H9 (cell line): ENCODE measurements at regions not wholly inside any gene's neighbourhood (a gene's known extent, or its start where the extent isn't known, plus 50 kb on each side); places are given as distances from the start of the nearest gene placed in this dataset.

Source experiments
- DNase-seq: peaks from one replicate; pipeline ENCODE4 v3.0.0-alpha.2; 2017
- H2AFZ ChIP-seq: one replicate; pipeline ENCODE4 v1.6.1; 2013; ENCODE audit warnings: mild to moderate bottlenecking, low read length, control low read depth, moderate library complexity
- H2AK5ac ChIP-seq: 2 replicates; pipeline ENCODE4 v1.6.1; 2013; ENCODE audit warnings: low read length, control low read depth, mixed read lengths; ENCODE audit not compliant: insufficient read length
- H2BK120ac ChIP-seq: one replicate; pipeline ENCODE4 v1.6.1; 2013; ENCODE audit warnings: low read depth, mild to moderate bottlenecking, low read length, control low read depth, inconsistent platforms; ENCODE audit not compliant: poor library complexity, severe bottlenecking
- H2BK12ac ChIP-seq: 2 replicates; pipeline ENCODE4 v1.6.1; 2013; ENCODE audit warnings: low read length, control low read depth, mixed read lengths, low read depth; ENCODE audit not compliant: insufficient read length
- H2BK15ac ChIP-seq: 2 replicates; pipeline ENCODE4 v1.6.1; 2013; ENCODE audit warnings: low read depth, low read length, control low read depth
- H2BK20ac ChIP-seq: one replicate; pipeline ENCODE4 v1.6.1; 2013; ENCODE audit warnings: low read depth, mild to moderate bottlenecking, low read length, control low read depth, inconsistent platforms; ENCODE audit not compliant: poor library complexity, severe bottlenecking
- H2BK5ac ChIP-seq: 2 replicates; pipeline ENCODE4 v1.6.1; 2013; ENCODE audit warnings: low read length, control low read depth, mixed read lengths; ENCODE audit not compliant: insufficient read length
- H3K14ac ChIP-seq: 2 replicates; pipeline ENCODE4 v1.6.1; 2013; ENCODE audit warnings: low read length, control low read depth; ENCODE audit not compliant: insufficient read depth
- H3K18ac ChIP-seq: 2 replicates; pipeline ENCODE4 v1.6.1; 2013; ENCODE audit warnings: low read depth, mild to moderate bottlenecking, mixed read lengths, low read length, control low read depth; ENCODE audit not compliant: insufficient read length
- H3K23ac ChIP-seq: 2 replicates; pipeline ENCODE4 v1.6.1; 2013; ENCODE audit warnings: low read length, control low read depth, mixed read lengths, low read depth; ENCODE audit not compliant: insufficient read length
- H3K23me2 ChIP-seq: 2 replicates; pipeline ENCODE4 v1.6.1; 2013; ENCODE audit warnings: low read depth, mild to moderate bottlenecking, mixed read lengths, low read length, control low read depth; ENCODE audit not compliant: insufficient read length, poor library complexity, severe bottlenecking
- H3K27ac ChIP-seq: 2 replicates; pipeline ENCODE4 v1.5.1; 2013; ENCODE audit warnings: low read length, control low read depth, mixed read lengths, low read depth; ENCODE audit not compliant: insufficient read length
- H3K27me3 ChIP-seq: 2 replicates; pipeline ENCODE4 v1.6.1; 2013; ENCODE audit warnings: low read length, control low read depth, inconsistent platforms; ENCODE audit not compliant: insufficient read depth
- H3K4ac ChIP-seq: 2 replicates; pipeline ENCODE4 v1.6.1; 2013; ENCODE audit warnings: low read depth, mild to moderate bottlenecking, control low read depth, inconsistent platforms, low read length, moderate library complexity
- H3K4me1 ChIP-seq: 2 replicates; pipeline ENCODE4 v1.6.1; 2013; ENCODE audit warnings: low read length, control low read depth, inconsistent platforms; ENCODE audit not compliant: insufficient read depth
- H3K4me2 ChIP-seq: 2 replicates; pipeline ENCODE4 v1.6.1; 2013; ENCODE audit warnings: low read length, control low read depth, mixed read lengths; ENCODE audit not compliant: insufficient read length, insufficient read depth
- H3K56ac ChIP-seq: 2 replicates; pipeline ENCODE4 v1.6.1; 2013; ENCODE audit warnings: low read depth, mild to moderate bottlenecking, mixed read lengths, low read length, control low read depth; ENCODE audit not compliant: insufficient read length
- H3K79me1 ChIP-seq: 2 replicates; pipeline ENCODE4 v1.6.1; 2013; ENCODE audit warnings: low read depth, mild to moderate bottlenecking, moderate library complexity, low read length, control low read depth, inconsistent platforms; ENCODE audit not compliant: insufficient read depth, poor library complexity, severe bottlenecking
- H3K79me2 ChIP-seq: 2 replicates; pipeline ENCODE4 v1.6.1; 2013; ENCODE audit warnings: low read length, control low read depth, inconsistent platforms; ENCODE audit not compliant: insufficient read depth
- H3K9ac ChIP-seq: 2 replicates; pipeline ENCODE4 v1.6.1; 2013; ENCODE audit warnings: low read length, control low read depth, mixed read lengths; ENCODE audit not compliant: insufficient read length; ENCODE audit errors: extremely low read depth
- H3K9me3 ChIP-seq: one replicate; pipeline ENCODE4 v1.6.1; 2013; ENCODE audit warnings: low read depth, low read length, inconsistent platforms; ENCODE audit not compliant: control insufficient read depth
- H3T11ph ChIP-seq: one replicate; pipeline ENCODE4 v1.6.1; 2013; ENCODE audit warnings: mild to moderate bottlenecking, low read length, control low read depth, inconsistent platforms
- H4K20me1 ChIP-seq: one replicate; pipeline ENCODE4 v1.6.1; 2013; ENCODE audit not compliant: control insufficient read depth, insufficient read length, insufficient read depth
- H4K5ac ChIP-seq: 2 replicates; pipeline ENCODE4 v1.6.1; 2013; ENCODE audit warnings: low read depth, mild to moderate bottlenecking, mixed read lengths, low read length, control low read depth; ENCODE audit not compliant: insufficient read length
- H4K8ac ChIP-seq: replicated peaks from 2 replicates; pipeline ENCODE4 v1.6.1; 2013; ENCODE audit warnings: low read length, control low read depth, mixed read lengths, low read depth; ENCODE audit not compliant: insufficient read length
- H4K91ac ChIP-seq: 2 replicates; pipeline ENCODE4 v1.6.1; 2013; ENCODE audit warnings: low read depth, mild to moderate bottlenecking, moderate library complexity, mixed read lengths, low read length, control low read depth; ENCODE audit not compliant: insufficient read length
- H3K27ac Mint-ChIP-seq, 3 experiments: 2 replicates in 2 of 3; 3 replicates in 1 of 3; pipeline ENCODE4 v1.8.0; 2020 to 2021; ENCODE audit warnings: mixed read lengths in 3 of 3, mild to moderate bottlenecking in 1 of 3, moderate library complexity in 1 of 3
- H3K27me3 Mint-ChIP-seq: 2 replicates; pipeline ENCODE4 v1.8.0; 2021; ENCODE audit warnings: low read depth, mild to moderate bottlenecking, moderate library complexity, mixed read lengths
- H3K36me3 Mint-ChIP-seq, 3 experiments: 2 replicates in 2 of 3; 3 replicates in 1 of 3; pipeline ENCODE4 v1.8.0; 2020 to 2021; ENCODE audit warnings: low read depth in 3 of 3, mixed read lengths in 3 of 3; ENCODE audit not compliant: insufficient read depth in 1 of 3
- H3K4me1 Mint-ChIP-seq, 2 experiments: 2 replicates each; pipeline ENCODE4 v1.8.0; 2020; ENCODE audit warnings: mixed read lengths in 2 of 2
- H3K4me3 Mint-ChIP-seq, 2 experiments: 2 replicates in 1 of 2; 3 replicates in 1 of 2; pipeline ENCODE4 v1.8.0; 2020 to 2021; ENCODE audit warnings: mild to moderate bottlenecking in 2 of 2, mixed read lengths in 2 of 2, moderate library complexity in 1 of 2
- H3K9me3 Mint-ChIP-seq, 2 experiments: 2 replicates in 1 of 2; 3 replicates in 1 of 2; pipeline ENCODE4 v1.8.0; 2020; ENCODE audit warnings: mild to moderate bottlenecking in 2 of 2, mixed read lengths in 2 of 2, moderate library complexity in 1 of 2
- CTCF ChIP-seq: fragments of 200-600 bp; sonication (generic); conservative IDR thresholded peaks from 3 replicates; pipeline ENCODE4 v1.8.0; 2021; ENCODE audit warnings: antibody characterized with exemption, mild to moderate bottlenecking
- WGBS: extraction: QIAGEN DNeasy Blood & Tissue Kit; methylation state at CpG from one replicate; pipeline ENCODE4 v1.1.7; 2013; ENCODE audit warnings: missing lambda C conversion rate, low lambda C conversion rate, mixed read lengths; ENCODE audit not compliant: insufficient read length; ENCODE audit errors: extremely low coverage; 5-methylcytosine and 5-hydroxymethylcytosine counted together

- no peak overlapping the region for H4K8ac ChIP-seq
- no peak overlapping the region for H3K14ac ChIP-seq
- no peak overlapping the region for H2BK120ac ChIP-seq
- Mint-ChIP-seq H3K9me3 (no peaks in the 10 kb centered on the region), H3K4me1 (no peaks in the 10 kb centered on the region), H3K27me3 (no peaks in the 10 kb centered on the region), H3K27ac (no peak overlapping the region), H3K4me3 (no peak overlapping the region), H3K36me3 (no peaks in the 10 kb centered on the region)
- H4K20me1 ChIP-seq, result no peaks in the 10 kb centered on the region
- H2BK15ac ChIP-seq, result no peak overlapping the region
- no peak overlapping the region for H2BK5ac ChIP-seq
- no peaks in the 10 kb centered on the region for H3K9me3 ChIP-seq
- no peak overlapping the region for H3K9ac ChIP-seq
- no peaks in the 10 kb centered on the region for H3K79me2 ChIP-seq
- H3T11ph ChIP-seq, result no peak overlapping the region
- H2AFZ ChIP-seq, result no peak overlapping the region
- no peak overlapping the region for H3K4ac ChIP-seq
- no peaks in the 10 kb centered on the region for H3K4me1 ChIP-seq
- no peak overlapping the region for H3K4me2 ChIP-seq
- no peak overlapping the region for H3K23ac ChIP-seq
- no peak overlapping the region for H2BK12ac ChIP-seq
- no CpG with 5 or more reads among the region's 3 CpGs for WGBS
- no peak for DNase-seq
- no peaks in the 10 kb centered on the region for H3K79me1 ChIP-seq
- H2BK20ac ChIP-seq, result no peak overlapping the region
- no peak overlapping the region for H2AK5ac ChIP-seq
- TF ChIP-seq CTCF, result no peak
- H4K91ac ChIP-seq, result no peak overlapping the region
- no peak overlapping the region for H3K56ac ChIP-seq
- no peaks in the 10 kb centered on the region for H3K23me2 ChIP-seq
- H3K18ac ChIP-seq, result no peak overlapping the region
- H4K5ac ChIP-seq, result no peak overlapping the region
- H3K27ac ChIP-seq, result no peak overlapping the region
- no peaks in the 10 kb centered on the region for H3K27me3 ChIP-seq
Measured at GRCh38 chr5:92329759-92330158, 946.6 kb upstream of the ARRDC3 start.
